Stomach (tissue), 8 donors: ENCODE measurements at regions not wholly inside any gene's neighbourhood (a gene's known extent, or its start where the extent isn't known, plus 50 kb on each side); places are given as distances from the start of the nearest gene placed in this dataset.

Source experiments
- DNase-seq, 2 donors: peaks; one replicate each; pipeline versions ENCODE4 v3.0.0 to v3.0.0-alpha.2; 2013 to 2019
- H3K27ac ChIP-seq, 5 donors: fragments of 200-600 bp in 4 of 5; sonication (generic) in 4 of 5; one replicate each; pipeline ENCODE4 v1.5.1; 2013 to 2019; ENCODE audit warnings: mild to moderate bottlenecking in 1 of 5, moderate library complexity in 1 of 5
- H3K27me3 ChIP-seq, 3 donors: fragments of 200-600 bp; sonication (generic); one replicate each; pipeline ENCODE4 v1.5.1; 2017 to 2019; ENCODE audit warnings: mixed run types in 1 of 3
- H3K36me3 ChIP-seq, 4 donors: fragments of 200-600 bp; sonication (generic); 1 replicate in 3 of 4; 2 replicates in 1 of 4; pipeline ENCODE4 v1.5.1; 2016 to 2019
- H3K4me1 ChIP-seq, 4 donors: fragments of 200-600 bp; sonication (generic); one replicate each; pipeline ENCODE4 v1.5.1; 2016 to 2019
- H3K4me3 ChIP-seq, 4 donors: fragments of 200-600 bp; sonication (generic) in 3 of 4; one replicate each; pipeline ENCODE4 v1.5.1; 2016 to 2019; ENCODE audit warnings: mild to moderate bottlenecking in 1 of 4
- H3K9me3 ChIP-seq, 4 donors: fragments of 200-600 bp; sonication (generic); one replicate each; pipeline ENCODE4 v1.5.1; 2016 to 2019
- EP300 ChIP-seq: sonication (generic); formaldehyde crosslinking; IDR thresholded peaks from one replicate; pipeline ENCODE4 v1.6.1; 2017; ENCODE audit warnings: antibody characterized with exemption
- POLR2A ChIP-seq, 4 donors: fragments of 450-650 bp; IDR thresholded peaks; one replicate each; pipeline ENCODE4 v1.6.1; 2016; ENCODE audit warnings: antibody characterized with exemption in 4 of 4, control low read depth in 2 of 4, mild to moderate bottlenecking in 1 of 4, moderate library complexity in 1 of 4
- POLR2AphosphoS5 ChIP-seq, 3 donors: sonication (generic); formaldehyde crosslinking; IDR thresholded peaks; one replicate each; pipeline ENCODE4 v1.6.1; 2016; ENCODE audit warnings: antibody characterized with exemption in 3 of 3
- WGBS, 5 donors: extraction: QIAGEN DNeasy Blood & Tissue Kit in 3 of 5; methylation state at CpG; one replicate each; pipeline versions ENCODE4 v1.1.5 to v1.1.7; 2013 to 2018; 5-methylcytosine and 5-hydroxymethylcytosine counted together
- intact Hi-C: fragments of 100-400 bp; cut with DNase I; formaldehyde crosslinking; loops from one replicate; pipeline ENCODE4 v1.15.1; 2023; ENCODE audit warnings: low total_unique reads
- TF ChIP-seq, protein P1 (sequence below), 7 experiments: fragments of 450-650 bp in 4 of 7; fragments of 200-600 bp in 3 of 7; sonication (generic) in 3 of 7; IDR thresholded peaks; one replicate each; pipeline ENCODE4 v1.5.1; 2016 to 2019; ENCODE audit warnings: antibody characterized with exemption in 7 of 7, control low read depth in 2 of 7, mild to moderate bottlenecking in 1 of 7
- donor health status: healthy with polysubstance abuse.
- donor health status: Bipolar disorder and iron deficiency.
- donor health status: healthy.

DNA sequence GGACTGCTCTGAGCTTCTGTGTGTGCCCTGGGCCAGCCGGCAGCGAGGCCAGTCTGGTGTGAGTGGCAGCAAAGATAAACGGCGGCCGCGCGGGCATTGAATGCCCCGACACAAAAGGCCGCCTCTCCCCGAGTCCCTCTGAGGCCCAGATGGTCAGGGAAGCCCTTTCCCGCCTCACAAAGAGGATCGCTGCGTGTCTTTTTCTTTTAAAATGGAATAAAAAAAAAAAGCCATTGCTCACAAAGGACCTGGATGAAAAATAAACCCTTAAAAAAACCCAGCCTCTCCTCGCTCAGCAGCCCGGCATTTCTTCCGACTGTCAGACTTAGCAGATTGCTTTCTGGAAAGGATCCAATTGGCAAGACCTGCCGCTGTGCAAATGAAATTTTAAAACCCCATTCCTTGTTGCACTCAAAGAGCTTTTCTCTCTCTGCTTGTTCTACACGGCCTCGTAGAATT lies 578.7 kb downstream of the BCOR start:
- DNase-seq: peak; percentile 31 to 88
- 7 to 46% (median 34%) methylated on average over 17 to 19 of the region's 19 CpGs for WGBS, 5 donors
- TF ChIP-seq EP300: no peak
- TF ChIP-seq POLR2A (IDR thresholded peaks at IDR 0.05): no peak
- TF ChIP-seq POLR2AphosphoS5 (IDR thresholded peaks at IDR 0.05): no peak
- TF ChIP-seq, protein P1, sequence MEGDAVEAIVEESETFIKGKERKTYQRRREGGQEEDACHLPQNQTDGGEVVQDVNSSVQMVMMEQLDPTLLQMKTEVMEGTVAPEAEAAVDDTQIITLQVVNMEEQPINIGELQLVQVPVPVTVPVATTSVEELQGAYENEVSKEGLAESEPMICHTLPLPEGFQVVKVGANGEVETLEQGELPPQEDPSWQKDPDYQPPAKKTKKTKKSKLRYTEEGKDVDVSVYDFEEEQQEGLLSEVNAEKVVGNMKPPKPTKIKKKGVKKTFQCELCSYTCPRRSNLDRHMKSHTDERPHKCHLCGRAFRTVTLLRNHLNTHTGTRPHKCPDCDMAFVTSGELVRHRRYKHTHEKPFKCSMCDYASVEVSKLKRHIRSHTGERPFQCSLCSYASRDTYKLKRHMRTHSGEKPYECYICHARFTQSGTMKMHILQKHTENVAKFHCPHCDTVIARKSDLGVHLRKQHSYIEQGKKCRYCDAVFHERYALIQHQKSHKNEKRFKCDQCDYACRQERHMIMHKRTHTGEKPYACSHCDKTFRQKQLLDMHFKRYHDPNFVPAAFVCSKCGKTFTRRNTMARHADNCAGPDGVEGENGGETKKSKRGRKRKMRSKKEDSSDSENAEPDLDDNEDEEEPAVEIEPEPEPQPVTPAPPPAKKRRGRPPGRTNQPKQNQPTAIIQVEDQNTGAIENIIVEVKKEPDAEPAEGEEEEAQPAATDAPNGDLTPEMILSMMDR (IDR thresholded peaks at IDR 0.05): no peak
- Histone ChIP-seq H3K27me3 (peaks cover 0 to 12% (median 0%) of the 10 kb centered on the region in 3 donors), H3K36me3 (no peaks in the 10 kb centered on the region), H3K9me3 (peaks cover 0 to 8% (median 0%) of the 10 kb centered on the region in 4 donors), H3K4me1 (peaks cover 0 to 16% (median 4%) of the 10 kb centered on the region in 4 donors), H3K27ac (peak overlapping the region in 1 of 5 donors; percentile 8), H3K4me3 (peak overlapping the region in 1 of 4 donors; percentile 7)
- intact Hi-C loops: no loop called here

- H3K4me3 ChIP-seq: no peak overlapping the region
- H3K27ac ChIP-seq: no peak overlapping the region
- 35 to 60% (median 51%) methylated on average over 11 to 14 of the region's 14 CpGs for WGBS, 5 donors
- H3K9me3 ChIP-seq: peaks cover 0 to 9% (median 0%) of the 10 kb centered on the region in 4 donors
- intact Hi-C loops: no loop called here
- H3K36me3 ChIP-seq: no peaks in the 10 kb centered on the region
- H3K27me3 ChIP-seq: peaks cover 0 to 12% (median 0%) of the 10 kb centered on the region in 3 donors
- H3K4me1 ChIP-seq: peaks cover 0 to 16% (median 4%) of the 10 kb centered on the region in 4 donors
- no peak for DNase-seq
- TF ChIP-seq POLR2AphosphoS5 (IDR thresholded peaks at IDR 0.05) (no peak), EP300 (no peak), POLR2A (IDR thresholded peaks at IDR 0.05) (no peak)
- TF ChIP-seq, protein P1 (IDR thresholded peaks at IDR 0.05): no peak
Measured at GRCh38 chrX:39519566-39520301, 578.0 kb downstream of the BCOR start.

DNA sequence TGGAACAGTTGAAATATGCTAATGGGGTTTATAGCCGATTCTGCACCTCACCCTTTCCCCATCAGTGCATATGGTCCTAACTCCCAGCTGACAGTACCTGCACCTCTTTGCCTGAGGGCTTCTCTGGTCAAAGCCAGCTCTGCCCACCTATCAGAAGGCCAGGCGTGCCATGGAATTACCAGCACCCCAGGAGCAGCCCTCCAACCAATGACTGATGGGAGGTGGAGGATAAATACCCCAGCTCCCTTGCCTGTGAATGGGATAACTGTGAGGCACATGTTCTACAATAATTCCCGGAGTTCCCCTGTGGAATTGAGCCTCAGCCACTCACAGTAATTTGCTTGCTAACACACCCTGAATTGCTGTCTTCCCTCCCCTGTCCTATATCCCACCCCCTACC lies 572.0 kb downstream of the BCOR start:
- intact Hi-C loops: no loop called here
- no peak for DNase-seq
- 80 to 95% (median 87%) methylated on average over 1 to 3 of the region's 3 CpGs for WGBS, 5 donors
- Histone ChIP-seq H3K27me3 (peaks cover 0 to 6% (median 0%) of the 10 kb centered on the region in 3 donors), H3K4me1 (no peaks in the 10 kb centered on the region), H3K9me3 (peaks cover 0 to 26% (median 7%) of the 10 kb centered on the region in 4 donors), H3K36me3 (no peaks in the 10 kb centered on the region), H3K27ac (no peak overlapping the region), H3K4me3 (no peak overlapping the region)
- TF ChIP-seq POLR2A (IDR thresholded peaks at IDR 0.05): no peak
- TF ChIP-seq, protein P1 (IDR thresholded peaks at IDR 0.05): no peak
- no peak for TF ChIP-seq EP300
- no peak for TF ChIP-seq POLR2AphosphoS5 (IDR thresholded peaks at IDR 0.05)

- H3K27ac ChIP-seq: no peak overlapping the region
- no peaks in the 10 kb centered on the region for H3K36me3 ChIP-seq
- WGBS, 5 donors: 69 to 87% (median 76%) methylated on average over 3 of the region's 3 CpGs
- peaks cover 0 to 32% (median 11%) of the 10 kb centered on the region in 4 donors for H3K9me3 ChIP-seq
- DNase-seq: no peak
- TF ChIP-seq POLR2AphosphoS5 (IDR thresholded peaks at IDR 0.05) (no peak), POLR2A (IDR thresholded peaks at IDR 0.05) (no peak), EP300 (no peak)
- TF ChIP-seq, protein P1 (IDR thresholded peaks at IDR 0.05): no peak
- peaks cover 0 to 5% (median 0%) of the 10 kb centered on the region in 3 donors for H3K27me3 ChIP-seq
- no peaks in the 10 kb centered on the region for H3K4me1 ChIP-seq
- H3K4me3 ChIP-seq: no peak overlapping the region
- intact Hi-C loops: no loop called here
Measured at GRCh38 chrX:39527025-39527424, 570.7 kb downstream of the BCOR start.
